SKM-1 treated with dmso at 0.1 percent for 144 hours (cell line): ENCODE measurements at regions not wholly inside any gene's neighbourhood (a gene's known extent, or its start where the extent isn't known, plus 50 kb on each side); places are given as distances from the start of the nearest gene placed in this dataset.

Source experiments
- DNase-seq: peaks from one replicate; lab custom pipeline; 2025; ENCODE audit not compliant: unreplicated experiment; lab: John Stamatoyannopoulos, UW

GRCh38 chr20:48100483-48100882 is 315.2 kb upstream of the SULF2 start:
- DNase-seq, result no peak

GRCh38 chr20:48098866-48099265 is 313.6 kb upstream of the SULF2 start:
- no peak for DNase-seq

DNA sequence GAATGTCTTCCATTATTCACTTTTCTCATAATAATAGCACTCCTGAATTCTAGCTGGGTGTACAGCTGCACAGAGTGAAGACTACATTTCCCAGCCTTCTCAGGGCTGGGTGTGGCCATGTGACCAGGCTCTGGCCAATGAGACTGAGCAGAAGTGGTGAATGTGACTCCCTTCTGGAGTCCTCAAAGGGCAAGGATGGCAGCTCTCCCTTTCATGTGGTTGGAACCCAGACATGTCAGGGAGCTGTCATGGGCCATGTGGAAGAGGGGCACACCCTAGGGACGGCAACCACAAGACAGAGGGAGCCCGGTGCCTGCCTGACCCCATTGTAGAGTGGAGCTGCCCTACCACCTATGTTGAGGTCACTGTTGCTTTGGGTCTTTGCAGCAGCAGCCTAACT is 312.8 kb upstream of the SULF2 start:
- no peak for DNase-seq

GRCh38 chr20:48096957-48097890 is 311.9 kb upstream of the SULF2 start:
- DNase-seq, result no peak

DNA sequence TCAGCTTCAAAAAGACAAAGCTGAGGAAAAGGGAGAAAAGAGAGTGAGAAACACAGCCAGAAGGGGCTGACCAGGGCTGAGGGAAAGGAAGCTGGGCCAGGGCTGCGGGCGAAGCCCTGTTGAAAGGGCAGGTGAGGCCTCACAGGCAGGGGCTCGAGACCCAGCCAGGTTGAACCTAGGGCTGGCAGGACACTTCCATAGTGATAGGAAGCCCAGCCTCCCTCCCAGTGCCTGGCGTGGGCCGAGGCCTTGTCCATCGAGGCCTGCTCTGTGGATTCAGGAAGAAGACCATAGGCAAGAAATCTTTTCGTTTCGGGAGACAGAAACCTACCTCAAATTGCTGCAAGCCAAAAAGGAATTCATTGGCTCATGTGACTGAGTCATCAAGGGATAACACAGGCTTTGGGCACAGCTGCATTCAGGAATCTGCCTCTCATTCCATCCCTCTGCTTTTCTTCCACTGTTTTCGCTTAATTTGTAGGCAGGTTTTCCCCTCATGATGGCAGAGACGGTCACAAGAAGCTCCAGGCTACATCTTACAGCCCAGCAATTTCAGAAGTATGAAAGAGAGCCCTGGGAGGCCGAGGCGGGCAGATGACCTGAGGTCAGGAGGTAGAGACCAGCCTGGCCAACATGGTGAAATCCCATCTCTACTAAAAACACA is 311.1 kb upstream of the SULF2 start:
- no peak for DNase-seq

DNA sequence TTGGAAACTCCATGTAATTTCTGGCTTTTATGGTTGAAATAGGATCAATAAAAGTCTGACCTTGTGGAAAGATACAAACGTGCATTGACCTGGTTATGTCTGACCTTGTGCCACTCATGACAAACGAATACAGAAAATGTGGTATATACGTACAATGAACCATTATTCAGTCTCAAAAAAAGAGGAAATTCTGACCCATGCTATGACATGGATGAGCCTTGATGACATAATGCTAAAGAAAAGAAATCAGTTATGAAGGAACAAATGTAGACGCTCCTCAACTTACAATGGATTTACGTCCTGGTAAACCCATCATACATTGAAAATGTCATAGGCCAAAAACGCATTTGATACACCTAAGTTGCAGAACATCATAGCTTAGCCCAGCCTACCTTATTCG is 309.7 kb upstream of the SULF2 start:
- DNase-seq, result no peak

GRCh38 chr20:48094196-48094749 is 309.0 kb upstream of the SULF2 start:
- DNase-seq, result no peak

GRCh38 chr20:48092596-48093280 is 307.5 kb upstream of the SULF2 start:
- no peak for DNase-seq

- DNase-seq, result no peak
Observed at GRCh38 chr20:48090784-48091183, 305.5 kb upstream of the SULF2 start.

DNA sequence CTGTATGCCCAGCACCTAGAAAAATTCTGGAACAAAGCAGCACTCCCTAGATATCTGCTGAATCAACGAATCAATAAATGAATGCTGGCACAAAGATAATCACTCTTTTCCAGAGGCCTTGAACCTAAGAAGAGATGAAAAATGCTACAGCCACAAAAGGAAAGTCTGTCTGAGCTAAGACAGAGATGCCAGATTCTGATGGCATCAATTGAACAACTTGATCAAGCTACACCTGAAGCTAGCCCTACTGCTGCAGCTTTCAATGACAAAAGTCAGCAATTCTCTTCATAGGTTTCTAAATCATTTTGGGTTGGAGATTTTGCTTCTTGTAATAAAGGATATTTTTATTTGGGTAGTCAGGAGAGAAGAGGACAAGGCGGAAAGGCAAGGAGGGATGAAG is 305.0 kb upstream of the SULF2 start:
- no peak for DNase-seq

DNA sequence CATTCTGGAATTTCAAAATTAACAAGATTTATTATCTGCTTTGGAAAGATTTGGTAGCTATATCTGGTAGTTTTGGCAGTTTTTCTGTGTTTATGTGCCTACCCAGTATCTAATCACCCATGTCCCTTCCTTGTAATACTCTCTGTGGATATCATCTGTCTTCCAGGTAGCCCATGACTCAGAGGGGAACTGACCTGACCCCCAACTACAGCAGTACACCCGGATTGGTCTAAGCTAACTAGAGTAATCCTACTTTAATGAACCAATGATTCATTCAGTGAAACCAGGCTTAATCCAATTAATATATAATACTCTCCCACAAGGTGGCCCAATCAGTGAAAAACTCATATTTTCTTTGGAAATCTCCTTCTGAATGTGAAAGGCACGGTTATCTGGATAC is 295.3 kb upstream of the SULF2 start:
- no peak for DNase-seq

- DNase-seq, result no peak
Observed at GRCh38 chr20:48079028-48079427, 293.7 kb upstream of the SULF2 start.

DNA sequence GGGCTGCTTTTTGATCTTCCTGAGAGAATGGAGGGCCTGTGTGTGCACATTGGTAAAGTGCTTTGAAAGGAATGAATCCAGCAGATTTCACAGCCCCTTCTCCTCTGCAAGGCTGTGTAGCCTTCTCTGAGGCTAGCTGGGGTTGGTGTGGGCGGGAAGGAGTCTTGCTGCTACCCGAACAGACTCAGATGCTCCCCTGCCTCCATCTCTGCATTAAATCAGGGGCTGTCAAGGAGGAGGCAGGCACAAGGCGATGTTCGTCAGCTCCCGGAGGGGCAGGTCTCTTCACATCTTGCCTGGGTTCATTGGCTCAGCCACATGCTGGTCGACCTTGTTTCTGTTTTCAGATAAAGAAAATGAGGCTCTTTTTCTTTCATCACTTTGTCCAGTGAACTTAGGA is 291.5 kb upstream of the SULF2 start:
- no peak for DNase-seq

DNA sequence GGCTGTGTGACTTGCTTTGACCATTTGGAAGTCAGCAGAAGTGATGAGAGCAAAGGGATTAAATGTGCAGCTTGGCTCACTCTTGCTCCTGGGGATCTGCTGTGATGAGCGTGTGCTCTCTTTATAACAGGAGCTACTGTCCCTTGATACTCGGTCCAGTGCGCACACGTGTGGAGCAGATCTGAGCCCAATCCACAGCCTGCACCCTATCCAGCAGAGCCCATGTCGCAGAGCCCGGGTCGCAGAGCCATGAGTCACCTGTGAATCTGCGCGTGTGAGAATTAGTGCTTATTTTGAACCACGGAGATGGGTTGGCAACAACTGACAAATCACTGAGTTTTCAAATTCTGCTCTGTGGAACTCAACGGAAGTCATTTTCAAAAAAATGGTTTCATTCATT is 291.0 kb upstream of the SULF2 start:
- DNase-seq, result no peak

GRCh38 chr20:48075591-48076174 is 290.4 kb upstream of the SULF2 start:
- no peak for DNase-seq

- no peak for DNase-seq
Observed at GRCh38 chr20:48070991-48071652, 285.8 kb upstream of the SULF2 start.

DNA sequence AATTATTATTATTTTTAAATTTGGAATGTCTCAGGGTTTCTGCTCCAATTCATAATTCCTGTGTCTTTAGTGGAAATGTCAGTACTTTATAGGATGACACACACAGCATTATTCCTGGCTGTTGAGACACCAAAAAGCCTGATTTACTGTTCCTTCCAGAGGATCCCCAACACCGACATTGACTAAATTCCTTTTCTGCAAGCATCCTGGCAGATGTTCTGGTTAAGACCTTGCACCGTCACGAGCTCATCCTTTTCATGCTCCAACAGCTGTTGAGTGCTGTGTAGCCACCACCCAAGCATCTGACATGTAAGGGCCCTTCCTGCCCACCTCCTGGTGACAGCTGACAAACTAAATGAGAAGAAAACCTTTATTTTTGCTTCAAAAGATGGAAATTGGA is 284.3 kb upstream of the SULF2 start:
- no peak for DNase-seq

GRCh38 chr20:48066851-48067250 is 281.6 kb upstream of the SULF2 start:
- DNase-seq, result no peak

DNA sequence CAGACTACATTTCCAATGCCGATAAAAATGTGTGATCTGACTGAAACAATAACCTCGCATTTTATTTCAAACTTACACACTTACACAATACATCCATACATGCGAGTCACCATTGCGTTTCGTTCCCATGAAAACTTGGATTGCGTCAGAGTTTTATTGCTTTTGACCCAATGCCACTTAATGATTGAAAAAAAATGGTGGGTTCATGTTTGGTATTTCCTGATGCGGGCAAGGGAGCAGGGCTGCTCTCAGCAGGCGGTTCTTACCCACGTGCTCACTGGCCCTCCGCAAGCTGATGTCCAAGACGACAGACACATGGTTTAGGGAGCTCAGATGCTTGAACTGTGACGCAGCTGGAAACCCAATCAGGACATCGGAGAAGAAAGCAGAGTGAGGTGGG is 281.0 kb upstream of the SULF2 start:
- no peak for DNase-seq

- DNase-seq, result no peak
Observed at GRCh38 chr20:48065833-48066232, 280.6 kb upstream of the SULF2 start.

GRCh38 chr20:48064929-48065328 is 279.6 kb upstream of the SULF2 start:
- no peak for DNase-seq
